OCI-LY3 (cell line): ENCODE measurements at regions not wholly inside any gene's neighbourhood (a gene's known extent, or its start where the extent isn't known, plus 50 kb on each side); places are given as distances from the start of the nearest gene placed in this dataset.
"Not testable (repeated sequence)": the region's sequence is repeated elsewhere in the genome, so short reads cannot be mapped to it uniquely, and the experiment has no call there.

Experiments used
- H2AFZ ChIP-seq: fragments of 200-600, 300-600 bp; shearing (Covaris generic); 2 replicates; pipeline ENCODE4 v1.6.0; 2014; ENCODE audit warnings: antibody characterized with exemption, low read depth, low read length
- H3K27ac ChIP-seq: fragments of 200-600, 300-600 bp; sonication (generic); 2 replicates; pipeline ENCODE4 v1.5.1; 2014; ENCODE audit warnings: mild to moderate bottlenecking, low read length, moderate library complexity, mixed read lengths
- H3K27me3 ChIP-seq: fragments of 200-600, 300-600 bp; sonication (generic); 2 replicates; pipeline ENCODE4 v1.6.1; 2014; ENCODE audit warnings: low read depth, low read length, mixed read lengths
- H3K36me3 ChIP-seq: fragments of 200-600, 300-600 bp; sonication (generic); replicated peaks from 2 replicates; pipeline ENCODE3; 2014; ENCODE audit warnings: low read depth, low read length, mixed read lengths
- H3K4me1 ChIP-seq: fragments of 300-600, 200-600 bp; sonication (generic); 2 replicates; pipeline ENCODE4 v1.6.1; 2014; ENCODE audit warnings: low read length, mixed read lengths
- H3K4me2 ChIP-seq: fragments of 200-600, 300-600 bp; sonication (generic); 2 replicates; pipeline ENCODE4 v1.6.1; 2014; ENCODE audit warnings: low read length, mixed read lengths
- H3K4me3 ChIP-seq: fragments of 300-600, 200-600 bp; sonication (generic); 2 replicates; pipeline ENCODE4 v1.5.1; 2014; ENCODE audit warnings: antibody characterized with exemption, mild to moderate bottlenecking, low read length, moderate library complexity
- H3K79me2 ChIP-seq: fragments of 300-600, 200-600 bp; shearing (Covaris generic); 2 replicates; pipeline ENCODE4 v1.6.1; 2014; ENCODE audit warnings: mild to moderate bottlenecking, low read length, mixed read lengths
- H3K9ac ChIP-seq: fragments of 300-600, 200-600 bp; shearing (Covaris generic); 2 replicates; pipeline ENCODE4 v1.6.0; 2014; ENCODE audit warnings: mild to moderate bottlenecking, low read length, moderate library complexity
- H3K9me3 ChIP-seq: fragments of 200-600, 300-600 bp; shearing (Covaris generic); 2 replicates; pipeline ENCODE4 v1.6.1; 2014; ENCODE audit warnings: low read length, mixed read lengths; ENCODE audit not compliant: insufficient read depth
- H4K20me1 ChIP-seq: fragments of 200-600, 300-600 bp; sonication (generic); 2 replicates; pipeline ENCODE4 v1.6.1; 2016; ENCODE audit warnings: low read length, mixed read lengths; ENCODE audit not compliant: insufficient read depth
- EZH2phosphoT487 ChIP-seq: fragments of 200-600 bp; shearing (Covaris generic); IDR thresholded peaks from 2 replicates; pipeline ENCODE4 v1.6.1; 2018; ENCODE audit warnings: antibody characterized with exemption, mixed run types, low read depth
- TF ChIP-seq, protein P1 (sequence below): fragments of 200-600, 300-600 bp; sonication (generic); IDR thresholded peaks from 2 replicates; pipeline ENCODE4 v1.5.1; 2014; ENCODE audit warnings: antibody characterized with exemption, low read length, low read depth

DNA sequence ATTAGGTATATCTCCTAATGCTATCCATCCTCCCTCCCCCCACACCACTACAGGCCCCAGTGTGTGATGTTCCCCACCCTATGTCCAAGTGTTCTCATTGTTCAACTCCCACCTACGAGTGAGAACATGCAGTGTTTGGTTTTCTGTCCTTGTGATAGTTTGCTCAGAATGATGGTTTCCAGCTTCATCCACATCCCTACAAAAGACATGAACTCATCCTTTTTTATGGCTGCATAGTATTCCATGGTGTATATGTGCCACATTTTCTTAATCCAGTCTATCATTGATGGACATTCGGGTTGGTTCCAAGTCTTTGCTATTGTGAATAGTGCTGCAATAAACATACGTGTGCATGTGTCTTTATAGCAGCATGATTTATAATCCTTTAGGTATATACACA, 53.8 kb upstream of the HIVEP2 start:
- not testable (repeated sequence) for H3K4me2 ChIP-seq, H3K27ac ChIP-seq

DNA sequence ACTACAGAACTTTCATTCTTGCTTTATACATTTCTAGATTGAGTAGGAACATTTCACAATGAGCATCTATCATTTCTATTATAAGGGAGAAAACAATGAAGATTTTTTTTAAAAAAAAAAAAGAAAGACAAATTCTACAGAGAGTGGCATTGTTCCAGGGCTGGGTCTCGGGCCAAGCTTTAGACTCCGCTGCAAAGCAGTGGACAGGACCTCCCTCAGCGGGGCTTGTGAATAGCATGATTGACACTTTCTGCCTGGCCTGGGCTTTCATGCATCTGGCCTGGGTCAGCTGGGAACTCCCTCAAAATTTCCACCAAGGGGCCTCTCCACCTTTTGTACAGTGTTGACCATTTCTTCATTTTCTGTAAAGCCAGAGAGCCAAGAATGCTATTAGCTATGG, 55.8 kb upstream of the HIVEP2 start:
- H3K79me2 ChIP-seq: no peaks in the 10 kb centered on the region
- no peak overlapping the region for H2AFZ ChIP-seq
- H3K9ac ChIP-seq: no peak overlapping the region
- no peaks in the 10 kb centered on the region for H3K4me1 ChIP-seq
- H3K4me3 ChIP-seq: no peak overlapping the region
- H3K27ac ChIP-seq: no peak overlapping the region
- no peaks in the 10 kb centered on the region for H4K20me1 ChIP-seq
- no peak for TF ChIP-seq EZH2phosphoT487
- TF ChIP-seq, protein P1, sequence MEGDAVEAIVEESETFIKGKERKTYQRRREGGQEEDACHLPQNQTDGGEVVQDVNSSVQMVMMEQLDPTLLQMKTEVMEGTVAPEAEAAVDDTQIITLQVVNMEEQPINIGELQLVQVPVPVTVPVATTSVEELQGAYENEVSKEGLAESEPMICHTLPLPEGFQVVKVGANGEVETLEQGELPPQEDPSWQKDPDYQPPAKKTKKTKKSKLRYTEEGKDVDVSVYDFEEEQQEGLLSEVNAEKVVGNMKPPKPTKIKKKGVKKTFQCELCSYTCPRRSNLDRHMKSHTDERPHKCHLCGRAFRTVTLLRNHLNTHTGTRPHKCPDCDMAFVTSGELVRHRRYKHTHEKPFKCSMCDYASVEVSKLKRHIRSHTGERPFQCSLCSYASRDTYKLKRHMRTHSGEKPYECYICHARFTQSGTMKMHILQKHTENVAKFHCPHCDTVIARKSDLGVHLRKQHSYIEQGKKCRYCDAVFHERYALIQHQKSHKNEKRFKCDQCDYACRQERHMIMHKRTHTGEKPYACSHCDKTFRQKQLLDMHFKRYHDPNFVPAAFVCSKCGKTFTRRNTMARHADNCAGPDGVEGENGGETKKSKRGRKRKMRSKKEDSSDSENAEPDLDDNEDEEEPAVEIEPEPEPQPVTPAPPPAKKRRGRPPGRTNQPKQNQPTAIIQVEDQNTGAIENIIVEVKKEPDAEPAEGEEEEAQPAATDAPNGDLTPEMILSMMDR: no peak
- no peaks in the 10 kb centered on the region for H3K36me3 ChIP-seq
- no peaks in the 10 kb centered on the region for H3K9me3 ChIP-seq
- no peaks in the 10 kb centered on the region for H3K27me3 ChIP-seq
- H3K4me2 ChIP-seq: no peak overlapping the region

More for the DNA sequence above, 53.8 kb upstream of the HIVEP2 start:
- H3K4me1 ChIP-seq, H3K9me3 ChIP-seq, H3K27me3 ChIP-seq, H3K36me3 ChIP-seq, H4K20me1 ChIP-seq, H3K4me3 ChIP-seq, H3K79me2 ChIP-seq, H3K9ac ChIP-seq, H2AFZ ChIP-seq: not testable (repeated sequence)

DNA sequence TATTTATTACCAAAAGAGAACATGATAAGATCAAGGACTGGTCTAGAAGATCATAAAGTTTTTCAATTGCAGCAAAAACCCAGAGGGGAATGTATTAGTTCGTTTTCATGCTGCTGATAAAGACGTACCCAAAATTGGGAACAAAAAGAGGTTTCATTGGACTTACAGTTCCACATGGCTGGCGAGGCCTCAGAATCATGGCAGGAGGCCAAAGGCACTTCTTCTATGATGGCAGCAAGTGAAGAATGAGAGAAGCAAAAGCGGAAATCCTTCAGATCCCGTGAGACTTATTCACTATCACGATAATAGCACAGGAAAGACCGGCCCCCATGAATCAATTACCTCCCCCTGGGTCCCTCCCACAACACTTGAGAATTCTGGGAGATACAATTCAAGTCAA, 57.7 kb upstream of the HIVEP2 start:
- no peak overlapping the region for H2AFZ ChIP-seq
- H3K4me2 ChIP-seq: no peak overlapping the region
- no peak overlapping the region for H3K27ac ChIP-seq
- no peak for TF ChIP-seq EZH2phosphoT487
- TF ChIP-seq, protein P1: no peak
- H3K4me3 ChIP-seq: no peak overlapping the region
- no peaks in the 10 kb centered on the region for H3K79me2 ChIP-seq
- H3K4me1 ChIP-seq: peaks cover 10% of the 10 kb centered on the region
- no peaks in the 10 kb centered on the region for H3K9me3 ChIP-seq
- no peaks in the 10 kb centered on the region for H4K20me1 ChIP-seq
- H3K9ac ChIP-seq: no peak overlapping the region
- H3K27me3 ChIP-seq: no peaks in the 10 kb centered on the region
- no peaks in the 10 kb centered on the region for H3K36me3 ChIP-seq

DNA sequence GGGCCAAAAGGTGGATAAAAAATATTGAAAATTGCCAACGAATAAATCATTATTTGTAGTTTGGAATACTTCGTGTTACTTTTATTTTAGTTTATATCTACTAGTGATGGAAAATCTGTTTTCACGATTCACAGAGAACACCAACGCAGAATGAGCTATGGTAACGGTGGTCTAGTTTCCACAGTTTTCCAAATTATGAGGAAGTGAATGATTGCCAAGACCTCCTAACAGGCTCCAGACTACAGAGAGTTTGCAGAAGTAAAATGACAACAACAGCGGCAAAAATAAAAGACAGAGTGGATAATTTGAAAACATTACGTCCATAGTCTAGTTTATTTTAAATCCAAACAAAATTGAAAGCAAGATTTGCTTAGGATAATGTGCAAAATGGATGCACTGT, 57.0 kb upstream of the AIG1 start:
- Histone ChIP-seq H3K9ac (no peak overlapping the region), H2AFZ (no peak overlapping the region), H3K27me3 (no peaks in the 10 kb centered on the region), H3K9me3 (no peaks in the 10 kb centered on the region), H4K20me1 (no peaks in the 10 kb centered on the region), H3K4me3 (no peak overlapping the region), H3K4me1 (peaks cover 10% of the 10 kb centered on the region), H3K27ac (no peak overlapping the region), H3K36me3 (no peaks in the 10 kb centered on the region), H3K79me2 (no peaks in the 10 kb centered on the region), H3K4me2 (no peak overlapping the region)
- TF ChIP-seq, protein P1: no peak
- no peak for TF ChIP-seq EZH2phosphoT487

DNA sequence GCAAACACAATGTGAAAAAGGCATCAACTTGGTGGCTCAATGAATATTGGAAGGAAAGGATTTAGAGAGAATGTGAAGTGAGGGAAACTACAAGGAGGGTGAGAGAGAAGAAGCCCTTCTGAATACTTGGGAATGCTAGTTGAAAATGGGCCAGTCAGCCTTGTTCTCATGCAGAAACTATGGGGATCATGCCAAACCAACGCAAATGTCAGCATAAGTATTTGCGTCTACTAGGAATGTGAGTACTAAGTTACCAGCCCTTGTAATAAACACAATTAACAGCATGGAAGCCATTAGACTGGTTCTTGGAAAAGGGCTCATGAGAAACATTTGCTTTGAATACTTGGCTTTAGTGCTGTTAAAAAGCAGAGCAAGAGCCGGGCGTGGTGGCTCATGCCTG, 54.9 kb upstream of the AIG1 start:
- Histone ChIP-seq H3K27ac (no peak overlapping the region), H3K79me2 (no peaks in the 10 kb centered on the region), H3K36me3 (no peaks in the 10 kb centered on the region), H3K9ac (no peak overlapping the region), H3K27me3 (no peaks in the 10 kb centered on the region), H2AFZ (no peak overlapping the region), H3K4me2 (no peak overlapping the region), H3K4me3 (no peak overlapping the region), H3K9me3 (no peaks in the 10 kb centered on the region), H3K4me1 (peaks cover 10% of the 10 kb centered on the region), H4K20me1 (no peaks in the 10 kb centered on the region)
- TF ChIP-seq, protein P1: no peak
